Endothelial cell of umbilical vein (primary cell): ENCODE measurements at regions not wholly inside any gene's neighbourhood (a gene's known extent, or its start where the extent isn't known, plus 50 kb on each side); places are given as distances from the start of the nearest gene placed in this dataset.

ENCODE experiments used
- FOS ChIP-seq: IDR thresholded peaks from 2 replicates; pipeline ENCODE4 v1.6.1; 2011; ENCODE audit warnings: mild to moderate bottlenecking, low read length, moderate library complexity, borderline replicate concordance; ENCODE audit not compliant: insufficient read depth
- GATA2 ChIP-seq: IDR thresholded peaks from 2 replicates; pipeline ENCODE4 v1.7.0; 2011; ENCODE audit warnings: low read depth, mild to moderate bottlenecking, moderate library complexity, mixed read lengths, low read length; ENCODE audit not compliant: insufficient read length, insufficient read depth
- POLR2A ChIP-seq: IDR thresholded peaks from 2 replicates; pipeline ENCODE4 v1.6.1; 2012; ENCODE audit warnings: low read depth, mild to moderate bottlenecking, control low read depth, low read length
- POLR2AphosphoS5 ChIP-seq: IDR thresholded peaks from 2 replicates; pipeline ENCODE4 v1.6.1; 2012; ENCODE audit warnings: low read depth, mild to moderate bottlenecking, control low read depth, low read length, moderate library complexity; ENCODE audit not compliant: insufficient read depth
- TF ChIP-seq, protein P1 (sequence below): IDR thresholded peaks from 2 replicates; pipeline ENCODE4 v1.6.1; 2011; ENCODE audit not compliant: insufficient read depth, insufficient read length
- TF ChIP-seq, protein P2 (sequence below), 2 donors: IDR thresholded peaks; 1 replicate in 1 of 2; 2 replicates in 1 of 2; pipeline ENCODE4 v1.5.1; 2011; ENCODE audit warnings: low read length in 2 of 2, mild to moderate bottlenecking in 2 of 2, moderate library complexity in 2 of 2, control low read depth in 1 of 2, inconsistent platforms in 1 of 2, low read depth in 1 of 2; ENCODE audit not compliant: insufficient read depth in 1 of 2; ENCODE audit errors: extremely low read depth in 1 of 2

- TF ChIP-seq GATA2 (peak; percentile 83), POLR2A (no peak), POLR2AphosphoS5 (peak; percentile 83), FOS (peak; percentile 96)
- TF ChIP-seq, protein P1, sequence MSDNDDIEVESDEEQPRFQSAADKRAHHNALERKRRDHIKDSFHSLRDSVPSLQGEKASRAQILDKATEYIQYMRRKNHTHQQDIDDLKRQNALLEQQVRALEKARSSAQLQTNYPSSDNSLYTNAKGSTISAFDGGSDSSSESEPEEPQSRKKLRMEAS: no peak
- TF ChIP-seq, protein P2, sequence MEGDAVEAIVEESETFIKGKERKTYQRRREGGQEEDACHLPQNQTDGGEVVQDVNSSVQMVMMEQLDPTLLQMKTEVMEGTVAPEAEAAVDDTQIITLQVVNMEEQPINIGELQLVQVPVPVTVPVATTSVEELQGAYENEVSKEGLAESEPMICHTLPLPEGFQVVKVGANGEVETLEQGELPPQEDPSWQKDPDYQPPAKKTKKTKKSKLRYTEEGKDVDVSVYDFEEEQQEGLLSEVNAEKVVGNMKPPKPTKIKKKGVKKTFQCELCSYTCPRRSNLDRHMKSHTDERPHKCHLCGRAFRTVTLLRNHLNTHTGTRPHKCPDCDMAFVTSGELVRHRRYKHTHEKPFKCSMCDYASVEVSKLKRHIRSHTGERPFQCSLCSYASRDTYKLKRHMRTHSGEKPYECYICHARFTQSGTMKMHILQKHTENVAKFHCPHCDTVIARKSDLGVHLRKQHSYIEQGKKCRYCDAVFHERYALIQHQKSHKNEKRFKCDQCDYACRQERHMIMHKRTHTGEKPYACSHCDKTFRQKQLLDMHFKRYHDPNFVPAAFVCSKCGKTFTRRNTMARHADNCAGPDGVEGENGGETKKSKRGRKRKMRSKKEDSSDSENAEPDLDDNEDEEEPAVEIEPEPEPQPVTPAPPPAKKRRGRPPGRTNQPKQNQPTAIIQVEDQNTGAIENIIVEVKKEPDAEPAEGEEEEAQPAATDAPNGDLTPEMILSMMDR (IDR thresholded peaks at IDR 0.05; ENCODE audit: extremely low read depth in 1 of 2, insufficient read depth in 1 of 2, low read depth in 1 of 2, low read length in 2 of 2): no peak
Measured at GRCh38 chr13:42497798-42498197, 76.2 kb upstream of the TNFSF11 start.
